AG09309 (cell line): ENCODE measurements at regions not wholly inside any gene's neighbourhood (a gene's known extent, or its start where the extent isn't known, plus 50 kb on each side); places are given as distances from the start of the nearest gene placed in this dataset.

Experiments used
- DNase-seq: peaks from one replicate; pipeline ENCODE4 v3.0.0-alpha.2; 2010; ENCODE audit warnings: low read depth
- H3K4me3 ChIP-seq: 2 replicates; pipeline ENCODE4 v1.5.1; 2011; ENCODE audit warnings: mild to moderate bottlenecking, low read depth, low read length, moderate library complexity; ENCODE audit not compliant: control insufficient read depth
- CTCF ChIP-seq: IDR thresholded peaks from 2 replicates; pipeline ENCODE4 v1.5.1; 2011; ENCODE audit warnings: mild to moderate bottlenecking, low read depth, low read length, inconsistent platforms; ENCODE audit not compliant: insufficient read depth, control insufficient read depth; ENCODE audit errors: missing control alignments

- DNase-seq, result no peak
- no peak for TF ChIP-seq CTCF
- H3K4me3 ChIP-seq, result no peak overlapping the region
These were observed 547.7 kb upstream of the DPP6 start for GRCh38 chr7:153504288-153505075.

- TF ChIP-seq CTCF, result no peak
- H3K4me3 ChIP-seq, result no peak overlapping the region
- DNase-seq, result no peak
These were observed 544.3 kb upstream of the DPP6 start for GRCh38 chr7:153507885-153508284.

GRCh38 chr7:153509768-153510167 lies 542.4 kb upstream of the DPP6 start:
- TF ChIP-seq CTCF, result no peak
- no peak for DNase-seq
- H3K4me3 ChIP-seq, result no peak overlapping the region

- DNase-seq, result no peak
- no peak overlapping the region for H3K4me3 ChIP-seq
- TF ChIP-seq CTCF, result no peak
These were observed 541.5 kb upstream of the DPP6 start for GRCh38 chr7:153510674-153511073.

GRCh38 chr7:153514032-153514431 lies 538.2 kb upstream of the DPP6 start:
- no peak overlapping the region for H3K4me3 ChIP-seq
- no peak for DNase-seq
- TF ChIP-seq CTCF, result no peak

- no peak for TF ChIP-seq CTCF
- no peak for DNase-seq
- no peak overlapping the region for H3K4me3 ChIP-seq
These were observed 536.8 kb upstream of the DPP6 start for GRCh38 chr7:153515359-153515758.
